Tibial artery (tissue), 4 donors: ENCODE measurements at regions not wholly inside any gene's neighbourhood (a gene's known extent, or its start where the extent isn't known, plus 50 kb on each side); places are given as distances from the start of the nearest gene placed in this dataset.
"Not testable (repeated sequence)": the region's sequence is repeated elsewhere in the genome, so short reads cannot be mapped to it uniquely, and the experiment has no call there.

Experiments
- DNase-seq, 2 donors: peaks; one replicate each; pipeline ENCODE4 v3.0.0-alpha.2; 2019
- H3K27ac ChIP-seq, 2 donors: fragments of 200-600 bp; sonication (generic) in 1 of 2; 1 replicate in 1 of 2; 2 replicates in 1 of 2; pipeline ENCODE4 v1.5.1; 2018 to 2019; ENCODE audit warnings: mild to moderate bottlenecking in 1 of 2
- H3K27me3 ChIP-seq, 2 donors: fragments of 200-600 bp; sonication (generic) in 1 of 2; one replicate each; pipeline versions ENCODE4 v1.5.1 to v1.6.0; 2016 to 2019
- H3K36me3 ChIP-seq, 3 donors: fragments of 200-600 bp; sonication (generic) in 2 of 3; one replicate each; pipeline ENCODE4 v1.5.1; 2016 to 2019; ENCODE audit warnings: mild to moderate bottlenecking in 2 of 3
- H3K4me1 ChIP-seq, 4 donors: fragments of 200-600 bp; sonication (generic) in 2 of 4; 1 replicate in 3 of 4; 2 replicates in 1 of 4; pipeline ENCODE4 v1.5.1; 2016 to 2019
- H3K4me3 ChIP-seq, 2 donors: fragments of 200-600 bp; sonication (generic) in 1 of 2; 1 replicate in 1 of 2; 2 replicates in 1 of 2; pipeline ENCODE4 v1.5.1; 2018 to 2019; ENCODE audit warnings: mild to moderate bottlenecking in 2 of 2
- H3K9me3 ChIP-seq, 3 donors: fragments of 200-600 bp; sonication (generic) in 1 of 3; one replicate each; pipeline ENCODE4 v1.5.1; 2016 to 2019
- CTCF ChIP-seq, 2 experiments: fragments of 200-600 bp in 1 of 2; fragments of 450-650 bp in 1 of 2; IDR thresholded peaks; one replicate each; pipeline ENCODE4 v1.5.1; 2017 to 2019; ENCODE audit warnings: antibody characterized with exemption in 2 of 2, mild to moderate bottlenecking in 1 of 2, moderate library complexity in 1 of 2
- intact Hi-C: fragments of 100-400 bp; cut with DNase I; formaldehyde crosslinking; loops from one replicate; pipeline ENCODE4 v1.15.0; 2023; ENCODE audit warnings: low total_unique reads

GRCh38 chr7:91789558-91789957, 90.9 kb downstream of the MTERF1 start:
- Histone ChIP-seq H3K36me3 (no peaks in the 10 kb centered on the region), H3K27me3 (no peaks in the 10 kb centered on the region), H3K27ac (no peak overlapping the region), H3K4me1 (no peaks in the 10 kb centered on the region), H3K9me3 (no peaks in the 10 kb centered on the region), H3K4me3 (no peak overlapping the region)
- TF ChIP-seq CTCF (IDR thresholded peaks at IDR 0.05): no peak
- intact Hi-C loops: loop anchor here (10.0 kb wide), 1 partner anchor 705 kb away; no protein-coding TSS in a partner anchor
- no peak for DNase-seq

GRCh38 chr7:91790646-91791045, 89.9 kb downstream of the MTERF1 start:
- H3K4me1 ChIP-seq, H3K4me3 ChIP-seq, H3K9me3 ChIP-seq, H3K27me3 ChIP-seq, H3K36me3 ChIP-seq, H3K27ac ChIP-seq, DNase-seq, intact Hi-C loops: not testable (repeated sequence)

- intact Hi-C loops: no loop called here
- no peaks in the 10 kb centered on the region for H3K4me1 ChIP-seq
- H3K9me3 ChIP-seq: no peaks in the 10 kb centered on the region
- TF ChIP-seq CTCF (IDR thresholded peaks at IDR 0.05): no peak
- DNase-seq: no peak
- H3K36me3 ChIP-seq: no peaks in the 10 kb centered on the region
- no peak overlapping the region for H3K27ac ChIP-seq
- no peak overlapping the region for H3K4me3 ChIP-seq
- no peaks in the 10 kb centered on the region for H3K27me3 ChIP-seq
These were observed 84.4 kb downstream of the MTERF1 start for GRCh38 chr7:91796122-91796521.

GRCh38 chr7:91798425-91798824, 82.1 kb downstream of the MTERF1 start:
- no peaks in the 10 kb centered on the region for H3K36me3 ChIP-seq
- DNase-seq: no peak
- no peak overlapping the region for H3K27ac ChIP-seq
- H3K4me1 ChIP-seq: no peaks in the 10 kb centered on the region
- no peak for TF ChIP-seq CTCF (IDR thresholded peaks at IDR 0.05)
- H3K27me3 ChIP-seq: no peaks in the 10 kb centered on the region
- no peak overlapping the region for H3K4me3 ChIP-seq
- no peaks in the 10 kb centered on the region for H3K9me3 ChIP-seq
- intact Hi-C loops: no loop called here

- DNase-seq: no peak
- Histone ChIP-seq H3K9me3 (no peaks in the 10 kb centered on the region), H3K4me3 (no peak overlapping the region), H3K36me3 (no peaks in the 10 kb centered on the region), H3K27ac (no peak overlapping the region), H3K4me1 (no peaks in the 10 kb centered on the region), H3K27me3 (no peaks in the 10 kb centered on the region)
- intact Hi-C loops: no loop called here
- no peak for TF ChIP-seq CTCF (IDR thresholded peaks at IDR 0.05)
These were observed 80.1 kb downstream of the MTERF1 start for GRCh38 chr7:91800389-91800788.

- intact Hi-C loops: no loop called here
- TF ChIP-seq CTCF (IDR thresholded peaks at IDR 0.05): no peak
- DNase-seq: no peak
These were observed 79.0 kb downstream of the MTERF1 start for GRCh38 chr7:91801331-91801983.

More at GRCh38 chr7:91801331-91801983, 79.0 kb downstream of the MTERF1 start:
- Histone ChIP-seq H3K4me1 (no peaks in the 10 kb centered on the region), H3K36me3 (no peaks in the 10 kb centered on the region), H3K4me3 (no peak overlapping the region), H3K27me3 (no peaks in the 10 kb centered on the region), H3K9me3 (no peaks in the 10 kb centered on the region), H3K27ac (no peak overlapping the region)
